Stomach (tissue), 8 donors: ENCODE measurements at regions not wholly inside any gene's neighbourhood (a gene's known extent, or its start where the extent isn't known, plus 50 kb on each side); places are given as distances from the start of the nearest gene placed in this dataset.
"Not testable (repeated sequence)": the region's sequence is repeated elsewhere in the genome, so short reads cannot be mapped to it uniquely, and the experiment has no call there.

ENCODE experiments used
- DNase-seq, 2 donors: peaks; one replicate each; pipeline versions ENCODE4 v3.0.0 to v3.0.0-alpha.2; 2013 to 2019
- H3K27ac ChIP-seq, 5 donors: fragments of 200-600 bp in 4 of 5; sonication (generic) in 4 of 5; one replicate each; pipeline ENCODE4 v1.5.1; 2013 to 2019; ENCODE audit warnings: mild to moderate bottlenecking in 1 of 5, moderate library complexity in 1 of 5
- H3K27me3 ChIP-seq, 3 donors: fragments of 200-600 bp; sonication (generic); one replicate each; pipeline ENCODE4 v1.5.1; 2017 to 2019; ENCODE audit warnings: mixed run types in 1 of 3
- H3K36me3 ChIP-seq, 4 donors: fragments of 200-600 bp; sonication (generic); 1 replicate in 3 of 4; 2 replicates in 1 of 4; pipeline ENCODE4 v1.5.1; 2016 to 2019
- H3K4me1 ChIP-seq, 4 donors: fragments of 200-600 bp; sonication (generic); one replicate each; pipeline ENCODE4 v1.5.1; 2016 to 2019
- H3K4me3 ChIP-seq, 4 donors: fragments of 200-600 bp; sonication (generic) in 3 of 4; one replicate each; pipeline ENCODE4 v1.5.1; 2016 to 2019; ENCODE audit warnings: mild to moderate bottlenecking in 1 of 4
- H3K9me3 ChIP-seq, 4 donors: fragments of 200-600 bp; sonication (generic); one replicate each; pipeline ENCODE4 v1.5.1; 2016 to 2019
- EP300 ChIP-seq: sonication (generic); formaldehyde crosslinking; IDR thresholded peaks from one replicate; pipeline ENCODE4 v1.6.1; 2017; ENCODE audit warnings: antibody characterized with exemption
- POLR2A ChIP-seq, 4 donors: fragments of 450-650 bp; IDR thresholded peaks; one replicate each; pipeline ENCODE4 v1.6.1; 2016; ENCODE audit warnings: antibody characterized with exemption in 4 of 4, control low read depth in 2 of 4, mild to moderate bottlenecking in 1 of 4, moderate library complexity in 1 of 4
- POLR2AphosphoS5 ChIP-seq, 3 donors: sonication (generic); formaldehyde crosslinking; IDR thresholded peaks; one replicate each; pipeline ENCODE4 v1.6.1; 2016; ENCODE audit warnings: antibody characterized with exemption in 3 of 3
- WGBS, 5 donors: extraction: QIAGEN DNeasy Blood & Tissue Kit in 3 of 5; methylation state at CpG; one replicate each; pipeline versions ENCODE4 v1.1.5 to v1.1.7; 2013 to 2018; 5-methylcytosine and 5-hydroxymethylcytosine counted together
- intact Hi-C: fragments of 100-400 bp; cut with DNase I; formaldehyde crosslinking; loops from one replicate; pipeline ENCODE4 v1.15.1; 2023; ENCODE audit warnings: low total_unique reads
- TF ChIP-seq, protein P1 (sequence below), 7 experiments: fragments of 450-650 bp in 4 of 7; fragments of 200-600 bp in 3 of 7; sonication (generic) in 3 of 7; IDR thresholded peaks; one replicate each; pipeline ENCODE4 v1.5.1; 2016 to 2019; ENCODE audit warnings: antibody characterized with exemption in 7 of 7, control low read depth in 2 of 7, mild to moderate bottlenecking in 1 of 7
- donor health status: healthy with polysubstance abuse.
- donor health status: Bipolar disorder and iron deficiency.
- donor health status: healthy.

DNA sequence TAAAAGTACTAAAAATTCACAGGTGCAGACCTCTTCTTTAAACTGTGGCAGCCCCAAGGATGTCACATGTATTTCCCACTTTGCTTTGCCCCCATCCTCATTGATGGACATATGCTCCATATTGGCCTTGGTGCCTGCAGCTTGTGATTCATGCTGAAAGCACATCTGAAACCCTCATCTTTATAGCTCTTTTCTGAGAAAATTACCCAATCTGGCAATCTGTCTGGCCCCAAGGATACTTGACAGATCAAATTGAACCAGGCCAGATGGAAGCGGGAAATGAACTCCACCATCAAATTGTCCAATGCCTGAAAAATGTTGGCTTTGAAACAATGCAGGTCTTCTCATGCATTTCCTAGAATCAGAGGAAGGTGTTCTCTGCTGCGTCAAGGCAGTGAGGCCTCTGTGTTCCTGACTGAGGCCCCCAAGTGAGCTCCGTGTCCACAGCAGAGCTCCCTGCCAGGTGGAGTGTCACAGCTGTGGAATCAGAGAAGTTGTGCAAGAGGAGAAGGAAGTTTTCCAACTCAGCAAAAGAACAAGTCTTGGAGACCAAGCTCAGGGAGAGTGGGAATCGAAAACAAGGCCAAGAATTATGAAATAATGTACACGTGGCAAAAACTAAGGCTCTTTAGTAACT, 323.7 kb downstream of the PLPP3 start:
- 48 to 74% (median 72%) methylated on average over 5 of the region's 5 CpGs for WGBS, 5 donors
- Histone ChIP-seq H3K27me3 (no peaks in the 10 kb centered on the region), H3K4me3 (no peak overlapping the region), H3K36me3 (no peaks in the 10 kb centered on the region), H3K4me1 (peaks cover 0 to 15% (median 7%) of the 10 kb centered on the region in 4 donors), H3K27ac (peak overlapping the region in 4 of 5 donors; percentile 2 to 65 (median 48)), H3K9me3 (peaks cover 0 to 9% (median 4%) of the 10 kb centered on the region in 4 donors)
- intact Hi-C loops, result no loop called here
- no peak for TF ChIP-seq EP300
- TF ChIP-seq POLR2AphosphoS5 (IDR thresholded peaks at IDR 0.05), result peak; percentile 45 to 81 (median 50)
- no peak for TF ChIP-seq POLR2A (IDR thresholded peaks at IDR 0.05)
- DNase-seq, result peak; percentile 40 to 62

DNA sequence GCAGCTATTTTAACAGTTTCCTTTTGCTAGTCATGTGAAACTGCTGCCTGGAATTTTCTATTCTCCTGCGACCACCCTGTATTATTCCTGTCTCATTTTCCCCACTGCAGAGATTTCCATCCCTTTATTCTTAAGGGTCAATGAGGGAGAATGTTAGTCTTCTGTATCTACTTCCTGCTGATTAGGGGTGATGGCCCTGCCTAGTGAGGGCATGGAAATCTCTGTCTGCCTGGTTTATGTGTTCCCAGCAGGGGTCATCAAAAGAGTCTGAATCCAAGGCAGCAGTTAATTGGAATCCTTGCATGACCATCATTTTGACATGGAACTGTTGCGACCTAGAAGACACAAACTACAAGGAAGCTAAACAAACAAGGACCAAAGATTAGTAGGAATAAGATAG, 325.2 kb downstream of the PLPP3 start:
- H3K4me1 ChIP-seq, result peaks cover 0 to 15% (median 7%) of the 10 kb centered on the region in 4 donors
- 58 to 82% (median 75%) methylated on average over 2 of the region's 2 CpGs for WGBS, 5 donors
- no peaks in the 10 kb centered on the region for H3K9me3 ChIP-seq
- no peak for DNase-seq
- TF ChIP-seq EP300 (no peak), POLR2AphosphoS5 (IDR thresholded peaks at IDR 0.05) (no peak)
- no peak overlapping the region for H3K4me3 ChIP-seq
- intact Hi-C loops, result no loop called here
- H3K27ac ChIP-seq, result no peak overlapping the region
- no peaks in the 10 kb centered on the region for H3K27me3 ChIP-seq
- H3K36me3 ChIP-seq, result no peaks in the 10 kb centered on the region

DNA sequence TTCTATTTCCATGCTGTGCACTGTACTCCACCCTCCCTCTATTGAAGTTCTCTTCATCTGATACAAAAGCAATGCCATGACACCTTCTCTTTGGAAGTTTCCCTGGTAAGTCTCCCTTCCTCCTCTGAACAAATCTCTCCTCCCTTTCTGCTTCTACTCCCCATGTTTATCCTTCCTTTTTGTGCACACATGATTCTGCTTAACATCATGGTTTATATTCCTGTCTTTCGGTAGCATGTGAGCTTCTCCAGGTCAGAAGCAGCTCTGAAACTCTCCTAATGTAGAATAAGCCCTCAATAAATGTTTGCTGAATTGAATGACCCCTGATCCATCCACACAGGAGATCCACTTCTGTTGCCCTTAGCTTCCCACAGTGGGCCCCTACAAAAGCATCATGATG, 328.6 kb downstream of the PLPP3 start:
- DNase-seq, result no peak
- H3K9me3 ChIP-seq, result no peaks in the 10 kb centered on the region
- H3K27ac ChIP-seq, result no peak overlapping the region
- no peaks in the 10 kb centered on the region for H3K36me3 ChIP-seq
- intact Hi-C loops, result no loop called here
- peaks cover 0 to 2% (median 0%) of the 10 kb centered on the region in 4 donors for H3K4me1 ChIP-seq
- no peak for TF ChIP-seq POLR2AphosphoS5 (IDR thresholded peaks at IDR 0.05)
- TF ChIP-seq, protein P1, sequence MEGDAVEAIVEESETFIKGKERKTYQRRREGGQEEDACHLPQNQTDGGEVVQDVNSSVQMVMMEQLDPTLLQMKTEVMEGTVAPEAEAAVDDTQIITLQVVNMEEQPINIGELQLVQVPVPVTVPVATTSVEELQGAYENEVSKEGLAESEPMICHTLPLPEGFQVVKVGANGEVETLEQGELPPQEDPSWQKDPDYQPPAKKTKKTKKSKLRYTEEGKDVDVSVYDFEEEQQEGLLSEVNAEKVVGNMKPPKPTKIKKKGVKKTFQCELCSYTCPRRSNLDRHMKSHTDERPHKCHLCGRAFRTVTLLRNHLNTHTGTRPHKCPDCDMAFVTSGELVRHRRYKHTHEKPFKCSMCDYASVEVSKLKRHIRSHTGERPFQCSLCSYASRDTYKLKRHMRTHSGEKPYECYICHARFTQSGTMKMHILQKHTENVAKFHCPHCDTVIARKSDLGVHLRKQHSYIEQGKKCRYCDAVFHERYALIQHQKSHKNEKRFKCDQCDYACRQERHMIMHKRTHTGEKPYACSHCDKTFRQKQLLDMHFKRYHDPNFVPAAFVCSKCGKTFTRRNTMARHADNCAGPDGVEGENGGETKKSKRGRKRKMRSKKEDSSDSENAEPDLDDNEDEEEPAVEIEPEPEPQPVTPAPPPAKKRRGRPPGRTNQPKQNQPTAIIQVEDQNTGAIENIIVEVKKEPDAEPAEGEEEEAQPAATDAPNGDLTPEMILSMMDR (IDR thresholded peaks at IDR 0.05), result no peak
- no peak for TF ChIP-seq POLR2A (IDR thresholded peaks at IDR 0.05)
- no peak for TF ChIP-seq EP300
- H3K27me3 ChIP-seq, result no peaks in the 10 kb centered on the region
- WGBS, 5 donors, result 56 to 93% (median 83%) methylated on average over 1 of the region's 1 CpG
- H3K4me3 ChIP-seq, result no peak overlapping the region

DNA sequence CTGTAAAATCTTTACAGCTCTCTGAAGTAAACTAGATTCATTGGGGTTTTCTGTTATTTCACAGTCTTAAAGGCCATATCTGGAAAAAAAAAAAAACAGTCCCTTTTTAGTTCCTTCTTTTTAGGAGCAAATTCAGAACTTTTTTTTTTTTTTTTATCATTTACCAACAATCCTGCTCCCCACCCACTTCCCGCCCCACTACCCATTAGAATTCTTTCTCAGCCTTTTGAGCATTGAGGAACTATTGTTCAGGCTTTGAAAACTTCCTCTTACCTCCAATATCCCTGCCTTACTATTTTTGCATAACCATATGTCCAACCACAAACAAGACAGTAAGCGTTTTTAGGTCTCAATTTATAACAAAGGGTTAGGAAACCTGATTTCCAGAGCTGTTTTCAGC, 330.1 kb downstream of the PLPP3 start:
- 61 to 73% (median 64%) methylated on average over 2 of the region's 2 CpGs for WGBS, 5 donors
- H3K27ac ChIP-seq, result no peak overlapping the region

DNA sequence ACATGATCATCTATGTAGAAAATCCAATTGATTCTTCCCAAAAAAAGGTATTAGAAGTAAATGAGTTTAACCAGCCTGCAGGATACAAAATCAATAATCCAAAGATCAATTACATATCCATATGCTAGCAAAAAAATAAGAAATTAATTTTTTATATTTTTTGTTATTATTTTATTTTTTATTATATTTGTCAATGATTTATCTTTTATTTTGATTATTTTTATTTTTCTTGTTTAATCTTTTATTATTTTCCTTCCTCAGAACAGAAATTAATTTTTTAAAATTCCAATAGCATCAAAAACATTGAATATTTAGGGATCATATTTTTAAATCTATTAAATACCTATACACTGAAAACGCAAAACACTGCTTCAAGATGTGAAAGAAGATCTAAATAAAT, 331.2 kb downstream of the PLPP3 start:
- intact Hi-C loops, result no loop called here
- no peaks in the 10 kb centered on the region for H3K27me3 ChIP-seq
- no peak overlapping the region for H3K4me3 ChIP-seq
- no peak for DNase-seq
- no peaks in the 10 kb centered on the region for H3K9me3 ChIP-seq
- H3K27ac ChIP-seq, result no peak overlapping the region
- H3K36me3 ChIP-seq, result no peaks in the 10 kb centered on the region
- TF ChIP-seq POLR2AphosphoS5 (IDR thresholded peaks at IDR 0.05) (no peak), POLR2A (IDR thresholded peaks at IDR 0.05) (no peak), EP300 (no peak)
- TF ChIP-seq, protein P1 (IDR thresholded peaks at IDR 0.05), result no peak
- WGBS, 5 donors, result 89 to 93% (median 92%) methylated on average over 1 of the region's 1 CpG
- H3K4me1 ChIP-seq, result no peaks in the 10 kb centered on the region

More for the DNA sequence above, 330.1 kb downstream of the PLPP3 start:
- H3K27me3 ChIP-seq, result no peaks in the 10 kb centered on the region
- DNase-seq, result no peak
- H3K9me3 ChIP-seq, result no peaks in the 10 kb centered on the region
- TF ChIP-seq POLR2AphosphoS5 (IDR thresholded peaks at IDR 0.05), result no peak
- no peaks in the 10 kb centered on the region for H3K36me3 ChIP-seq
- intact Hi-C loops, result no loop called here
- no peak overlapping the region for H3K4me3 ChIP-seq
- no peaks in the 10 kb centered on the region for H3K4me1 ChIP-seq

DNA sequence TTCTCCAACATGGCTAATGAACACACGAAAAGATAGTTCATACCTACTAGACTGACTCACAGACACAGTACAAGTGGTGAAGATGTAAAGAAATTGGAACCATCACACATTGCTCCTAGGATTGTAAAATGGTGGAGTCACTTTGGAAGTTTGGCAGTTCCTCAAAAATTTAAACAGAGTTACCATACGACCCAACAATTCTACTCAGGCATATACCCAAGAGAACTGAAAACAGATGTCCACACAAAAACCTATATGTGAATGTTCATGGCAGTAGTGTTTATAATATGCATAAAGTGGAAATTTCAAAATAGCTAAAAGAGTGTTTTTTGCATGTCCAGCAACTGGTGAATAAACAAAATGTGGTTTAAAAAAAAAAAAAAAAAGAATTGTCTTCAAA, 332.6 kb downstream of the PLPP3 start:
- H3K27ac ChIP-seq, H3K9me3 ChIP-seq, H3K4me3 ChIP-seq, H3K27me3 ChIP-seq, H3K36me3 ChIP-seq, H3K4me1 ChIP-seq, intact Hi-C loops, DNase-seq: not testable (repeated sequence)
- WGBS, 5 donors, result 88 to 93% (median 93%) methylated on average over 2 of the region's 2 CpGs
